HFFc6 (cell line): ENCODE measurements at regions not wholly inside any gene's neighbourhood (a gene's known extent, or its start where the extent isn't known, plus 50 kb on each side); places are given as distances from the start of the nearest gene placed in this dataset.

ENCODE experiments used
- DNase-seq: peaks from one replicate; pipeline ENCODE4 v3.0.0-alpha.2; 2018
- H3K27ac Mint-ChIP-seq: 2 replicates; pipeline ENCODE4 v1.8.0; 2020; ENCODE audit warnings: mild to moderate bottlenecking, mixed read lengths
- H3K27me3 Mint-ChIP-seq: 2 replicates; pipeline ENCODE4 v1.8.0; 2021; ENCODE audit warnings: mild to moderate bottlenecking, moderate library complexity, mixed read lengths; ENCODE audit not compliant: insufficient read depth
- H3K36me3 Mint-ChIP-seq: 2 replicates; pipeline ENCODE4 v1.8.0; 2021; ENCODE audit warnings: low read depth, mixed read lengths
- H3K4me1 Mint-ChIP-seq: 2 replicates; pipeline ENCODE4 v1.8.0; 2020; ENCODE audit warnings: low read depth, mixed read lengths
- H3K4me3 Mint-ChIP-seq: 2 replicates; pipeline ENCODE4 v1.8.0; 2020; ENCODE audit warnings: mild to moderate bottlenecking, moderate library complexity, mixed read lengths
- H3K9me3 Mint-ChIP-seq: 2 replicates; pipeline ENCODE4 v1.8.0; 2020; ENCODE audit warnings: mild to moderate bottlenecking, mixed read lengths
- CTCF ChIP-seq: fragments of 200-600 bp; sonication (generic); IDR thresholded peaks from 2 replicates; pipeline ENCODE4 v1.5.0; 2021; ENCODE audit warnings: antibody characterized with exemption, mild to moderate bottlenecking

- H3K9me3 Mint-ChIP-seq, result no peaks in the 10 kb centered on the region
- H3K36me3 Mint-ChIP-seq, result no peaks in the 10 kb centered on the region
- H3K27me3 Mint-ChIP-seq, result peaks cover 39% of the 10 kb centered on the region
- H3K27ac Mint-ChIP-seq, result no peak overlapping the region
- TF ChIP-seq CTCF, result no peak
- H3K4me3 Mint-ChIP-seq, result no peak overlapping the region
- DNase-seq, result no peak
- H3K4me1 Mint-ChIP-seq, result no peaks in the 10 kb centered on the region
Observed at GRCh38 chr15:69591905-69592508, 139.4 kb downstream of the RPLP1 start.

- Mint-ChIP-seq H3K27ac (no peak overlapping the region), H3K4me3 (no peak overlapping the region), H3K9me3 (no peaks in the 10 kb centered on the region), H3K4me1 (no peaks in the 10 kb centered on the region), H3K36me3 (no peaks in the 10 kb centered on the region), H3K27me3 (peaks cover 39% of the 10 kb centered on the region)
- DNase-seq, result no peak
- no peak for TF ChIP-seq CTCF
Observed at GRCh38 chr15:69592954-69593353, 140.3 kb downstream of the RPLP1 start.

- H3K27me3 Mint-ChIP-seq, result peaks cover 36% of the 10 kb centered on the region
- H3K36me3 Mint-ChIP-seq, result no peaks in the 10 kb centered on the region
- DNase-seq, result no peak
- H3K4me1 Mint-ChIP-seq, result no peaks in the 10 kb centered on the region
- no peaks in the 10 kb centered on the region for H3K9me3 Mint-ChIP-seq
- H3K27ac Mint-ChIP-seq, result no peak overlapping the region
- TF ChIP-seq CTCF, result no peak
- H3K4me3 Mint-ChIP-seq, result no peak overlapping the region
Observed at GRCh38 chr15:69593488-69593887, 140.9 kb downstream of the RPLP1 start.

- peaks cover 37% of the 10 kb centered on the region for H3K27me3 Mint-ChIP-seq
- no peak for DNase-seq
Observed at GRCh38 chr15:69593981-69594966, 141.7 kb downstream of the RPLP1 start.

More at GRCh38 chr15:69593981-69594966, 141.7 kb downstream of the RPLP1 start:
- no peaks in the 10 kb centered on the region for H3K36me3 Mint-ChIP-seq
- H3K4me1 Mint-ChIP-seq, result no peaks in the 10 kb centered on the region
- H3K9me3 Mint-ChIP-seq, result no peaks in the 10 kb centered on the region
- no peak overlapping the region for H3K4me3 Mint-ChIP-seq
- no peak for TF ChIP-seq CTCF
- no peak overlapping the region for H3K27ac Mint-ChIP-seq
